ENCODE measurements at regions not wholly inside any gene's neighbourhood (a gene's known extent, or its start where the extent isn't known, plus 50 kb on each side); places are given as distances from the start of the nearest gene placed in this dataset.

DNA sequence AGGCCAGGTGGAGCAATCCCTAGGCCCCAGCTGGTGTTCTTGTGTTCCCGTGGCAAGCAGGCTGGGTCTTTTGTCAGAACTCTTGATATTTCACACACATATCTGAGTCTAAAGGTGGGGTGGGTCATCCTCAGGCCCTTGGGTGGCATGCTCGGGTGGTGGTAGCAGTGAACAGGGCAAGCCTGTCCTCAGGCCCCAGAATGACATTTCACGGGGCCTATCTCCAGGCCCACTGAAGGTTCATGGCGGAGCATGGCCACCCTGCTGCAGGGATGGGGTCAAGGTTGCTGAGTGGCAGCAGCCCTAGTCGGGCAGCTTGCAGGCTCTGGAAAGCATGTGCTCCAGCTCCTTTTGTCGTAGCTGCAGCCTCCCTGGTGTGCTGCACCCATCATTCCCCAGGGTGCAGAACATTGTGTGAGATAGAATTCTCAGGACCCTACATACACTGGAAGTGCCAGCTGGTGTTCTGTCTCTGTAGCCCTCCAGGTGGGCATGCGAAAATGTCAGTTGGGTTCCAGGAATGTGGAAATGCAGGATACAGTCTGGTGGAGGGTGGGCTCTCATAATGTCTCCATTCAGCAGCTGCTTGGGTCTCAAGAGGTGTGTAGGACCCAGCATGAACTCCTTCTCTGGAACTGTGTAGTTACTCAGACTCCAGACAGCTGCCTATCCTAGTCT, 1571.8 kb downstream of the STIM2 start:
- TF ChIP-seq, protein P1, sequence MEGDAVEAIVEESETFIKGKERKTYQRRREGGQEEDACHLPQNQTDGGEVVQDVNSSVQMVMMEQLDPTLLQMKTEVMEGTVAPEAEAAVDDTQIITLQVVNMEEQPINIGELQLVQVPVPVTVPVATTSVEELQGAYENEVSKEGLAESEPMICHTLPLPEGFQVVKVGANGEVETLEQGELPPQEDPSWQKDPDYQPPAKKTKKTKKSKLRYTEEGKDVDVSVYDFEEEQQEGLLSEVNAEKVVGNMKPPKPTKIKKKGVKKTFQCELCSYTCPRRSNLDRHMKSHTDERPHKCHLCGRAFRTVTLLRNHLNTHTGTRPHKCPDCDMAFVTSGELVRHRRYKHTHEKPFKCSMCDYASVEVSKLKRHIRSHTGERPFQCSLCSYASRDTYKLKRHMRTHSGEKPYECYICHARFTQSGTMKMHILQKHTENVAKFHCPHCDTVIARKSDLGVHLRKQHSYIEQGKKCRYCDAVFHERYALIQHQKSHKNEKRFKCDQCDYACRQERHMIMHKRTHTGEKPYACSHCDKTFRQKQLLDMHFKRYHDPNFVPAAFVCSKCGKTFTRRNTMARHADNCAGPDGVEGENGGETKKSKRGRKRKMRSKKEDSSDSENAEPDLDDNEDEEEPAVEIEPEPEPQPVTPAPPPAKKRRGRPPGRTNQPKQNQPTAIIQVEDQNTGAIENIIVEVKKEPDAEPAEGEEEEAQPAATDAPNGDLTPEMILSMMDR (IDR thresholded peaks at IDR 0.05), result no peak
- TF ChIP-seq POLR2A (IDR thresholded peaks at IDR 0.05), result no peak

All from heart left ventricle (tissue), 13 donors.